ENCODE measurements at regions not wholly inside any gene's neighbourhood (a gene's known extent, or its start where the extent isn't known, plus 50 kb on each side); places are given as distances from the start of the nearest gene placed in this dataset.

- Histone ChIP-seq H3K4me1 (ENCODE audit: insufficient read depth, poor library complexity, severe bottlenecking) (no peaks in the 10 kb centered on the region), H3K9me3 (ENCODE audit: severe bottlenecking) (no peaks in the 10 kb centered on the region), H3K27ac (ENCODE audit: poor library complexity, severe bottlenecking) (no peak overlapping the region), H3K27me3 (ENCODE audit: insufficient read depth, poor library complexity, severe bottlenecking) (no peaks in the 10 kb centered on the region), H3K4me3 (ENCODE audit: severe bottlenecking) (no peak overlapping the region), H3K36me3 (ENCODE audit: low read depth) (no peaks in the 10 kb centered on the region)
- ATAC-seq (ENCODE audit: low read depth) (no peak), DNase-seq (ENCODE audit: low spot score) (no peak)
- TF ChIP-seq CTCF (IDR thresholded peaks at IDR 0.05; ENCODE audit: poor library complexity, severe bottlenecking) = no peak
Measured at GRCh38 chr4:133620555-133620954, 471.5 kb downstream of the PCDH10 start.

GRCh38 chr4:133618963-133619362 is 469.9 kb downstream of the PCDH10 start:
- Histone ChIP-seq H3K27ac (ENCODE audit: poor library complexity, severe bottlenecking) (no peak overlapping the region), H3K27me3 (ENCODE audit: insufficient read depth, poor library complexity, severe bottlenecking) (no peaks in the 10 kb centered on the region), H3K9me3 (ENCODE audit: severe bottlenecking) (no peaks in the 10 kb centered on the region), H3K36me3 (ENCODE audit: low read depth) (no peaks in the 10 kb centered on the region), H3K4me3 (ENCODE audit: severe bottlenecking) (no peak overlapping the region), H3K4me1 (ENCODE audit: insufficient read depth, poor library complexity, severe bottlenecking) (no peaks in the 10 kb centered on the region)
- TF ChIP-seq CTCF (IDR thresholded peaks at IDR 0.05; ENCODE audit: poor library complexity, severe bottlenecking) = no peak
- ATAC-seq (ENCODE audit: low read depth) (no peak), DNase-seq (ENCODE audit: low spot score) (no peak)

GRCh38 chr4:133600008-133600407 is 450.9 kb downstream of the PCDH10 start:
- Histone ChIP-seq H3K36me3 (ENCODE audit: low read depth) (no peaks in the 10 kb centered on the region), H3K4me1 (ENCODE audit: insufficient read depth, poor library complexity, severe bottlenecking) (peaks cover 2% of the 10 kb centered on the region), H3K4me3 (ENCODE audit: severe bottlenecking) (no peak overlapping the region), H3K27ac (ENCODE audit: poor library complexity, severe bottlenecking) (no peak overlapping the region), H3K27me3 (ENCODE audit: insufficient read depth, poor library complexity, severe bottlenecking) (no peaks in the 10 kb centered on the region), H3K9me3 (ENCODE audit: severe bottlenecking) (no peaks in the 10 kb centered on the region)
- DNase-seq (ENCODE audit: low spot score) = no peak
- ATAC-seq (ENCODE audit: low read depth) = no peak
- no peak for TF ChIP-seq CTCF (IDR thresholded peaks at IDR 0.05; ENCODE audit: poor library complexity, severe bottlenecking)

GRCh38 chr4:133598779-133599178 is 449.7 kb downstream of the PCDH10 start:
- Histone ChIP-seq H3K36me3 (ENCODE audit: low read depth) (no peaks in the 10 kb centered on the region), H3K27ac (ENCODE audit: poor library complexity, severe bottlenecking) (no peak overlapping the region), H3K27me3 (ENCODE audit: insufficient read depth, poor library complexity, severe bottlenecking) (no peaks in the 10 kb centered on the region), H3K4me1 (ENCODE audit: insufficient read depth, poor library complexity, severe bottlenecking) (peaks cover 15% of the 10 kb centered on the region), H3K4me3 (ENCODE audit: severe bottlenecking) (no peak overlapping the region), H3K9me3 (ENCODE audit: severe bottlenecking) (no peaks in the 10 kb centered on the region)
- TF ChIP-seq CTCF (IDR thresholded peaks at IDR 0.05; ENCODE audit: poor library complexity, severe bottlenecking) = no peak
- ATAC-seq (ENCODE audit: low read depth) = no peak
- no peak for DNase-seq (ENCODE audit: low spot score)

- Histone ChIP-seq H3K36me3 (ENCODE audit: low read depth) (no peaks in the 10 kb centered on the region), H3K9me3 (ENCODE audit: severe bottlenecking) (no peaks in the 10 kb centered on the region), H3K27ac (ENCODE audit: poor library complexity, severe bottlenecking) (no peak overlapping the region), H3K4me1 (ENCODE audit: insufficient read depth, poor library complexity, severe bottlenecking) (peaks cover 17% of the 10 kb centered on the region), H3K27me3 (ENCODE audit: insufficient read depth, poor library complexity, severe bottlenecking) (no peaks in the 10 kb centered on the region), H3K4me3 (ENCODE audit: severe bottlenecking) (no peak overlapping the region)
- TF ChIP-seq CTCF (IDR thresholded peaks at IDR 0.05; ENCODE audit: poor library complexity, severe bottlenecking) = no peak
- ATAC-seq (ENCODE audit: low read depth) (no peak), DNase-seq (ENCODE audit: low spot score) (no peak)
Measured at GRCh38 chr4:133597251-133597650, 448.2 kb downstream of the PCDH10 start.

All from RWPE2 (cell line).